HG03558 (cell line): ENCODE measurements at regions not wholly inside any gene's neighbourhood (a gene's known extent, or its start where the extent isn't known, plus 50 kb on each side); places are given as distances from the start of the nearest gene placed in this dataset.
A peak's percentile ranks its signal among the peaks of the same experiment; 100 is the strongest.
"Not testable (repeated sequence)": the region's sequence is repeated elsewhere in the genome, so short reads cannot be mapped to it uniquely, and the experiment has no call there.

Source experiments
- ATAC-seq: cut with Tn5 transposase; IDR thresholded peaks from one replicate; pipeline ENCODE4 v1.9.1; 2021; ENCODE audit warnings: moderate number of reproducible peaks; ENCODE audit not compliant: unreplicated experiment; ENCODE audit errors: extremely low read depth

GRCh38 chr2:161070693-161071479, 89.3 kb upstream of the TANK start:
- no peak for ATAC-seq

GRCh38 chr2:161072436-161072835, 87.8 kb upstream of the TANK start:
- ATAC-seq, result not testable (repeated sequence)

GRCh38 chr2:161075701-161076100, 84.5 kb upstream of the TANK start:
- no peak for ATAC-seq

DNA sequence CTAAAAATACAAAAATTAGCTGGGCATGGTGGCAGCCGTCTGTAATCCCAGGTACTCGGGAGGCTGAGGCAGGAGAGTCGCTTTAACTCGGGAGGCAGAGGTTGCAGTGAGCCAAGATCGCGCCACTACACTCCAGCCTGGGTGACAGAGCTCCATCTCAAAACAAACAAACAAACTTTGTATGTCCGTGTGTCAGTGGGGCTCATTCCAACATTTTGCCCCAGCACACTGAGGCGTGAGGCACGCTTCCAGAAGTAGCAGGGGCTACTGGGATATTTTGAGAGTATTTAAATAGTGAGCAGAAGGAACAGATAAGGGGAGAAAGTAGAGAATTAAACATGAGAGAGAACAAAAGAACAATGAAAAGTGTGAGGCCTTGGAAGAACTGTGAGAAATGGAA, 83.3 kb upstream of the TANK start:
- ATAC-seq, result no peak

GRCh38 chr2:161077367-161078210, 82.6 kb upstream of the TANK start:
- peak; percentile 76 for ATAC-seq

GRCh38 chr2:161078211-161078539, 82.1 kb upstream of the TANK start:
- ATAC-seq, result no peak

DNA sequence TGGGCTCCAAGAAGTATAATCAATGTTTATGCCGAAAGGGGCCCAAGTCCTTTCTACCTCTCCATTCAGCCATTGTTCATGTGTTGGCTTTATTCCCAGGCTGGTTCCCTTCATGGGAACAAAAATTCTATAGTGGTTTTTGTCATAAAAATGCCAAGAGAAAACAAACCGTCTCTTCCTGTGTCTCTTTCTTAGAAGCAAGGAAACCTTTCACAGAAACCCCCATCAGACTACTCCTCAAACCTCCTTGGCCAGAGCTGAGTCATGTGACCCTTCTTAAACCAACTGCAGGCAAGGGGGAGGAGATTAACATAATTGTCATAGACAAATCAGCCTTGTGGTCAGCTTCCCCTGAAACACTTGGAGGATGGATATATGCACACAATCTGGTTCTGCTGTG, 75.1 kb upstream of the TANK start:
- ATAC-seq, result no peak

DNA sequence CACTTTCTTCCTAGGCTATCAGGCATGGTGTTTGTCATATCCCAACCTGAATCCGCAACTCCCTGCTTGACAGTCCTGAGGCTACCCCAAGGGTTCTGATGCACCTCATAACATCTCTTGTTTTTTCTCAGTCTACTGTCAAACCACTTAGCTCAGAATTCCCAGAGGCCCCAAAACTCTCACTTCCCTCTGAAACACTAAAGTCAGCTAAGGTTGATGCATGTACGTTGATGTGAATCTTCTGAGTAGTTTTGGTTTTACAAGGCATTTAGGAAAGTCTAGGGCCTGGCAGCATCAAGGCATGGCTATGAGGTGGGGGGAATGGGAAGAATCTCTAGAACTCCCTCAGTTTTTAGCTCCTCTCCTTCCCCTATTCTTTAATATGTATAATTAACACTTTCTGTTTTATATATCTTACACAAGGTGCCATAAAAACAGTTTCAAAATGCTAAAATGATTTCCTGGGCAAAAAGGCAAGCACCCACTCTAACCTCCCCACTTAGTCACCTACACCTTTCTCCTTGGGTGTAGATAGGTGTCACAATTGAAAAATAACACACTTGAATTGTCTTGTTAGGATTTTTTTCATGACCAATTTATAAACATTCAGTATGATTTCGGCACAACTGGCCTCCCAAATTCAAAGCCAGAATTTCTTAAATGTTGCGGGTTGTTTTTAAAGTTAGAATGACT, 71.4 kb upstream of the TANK start:
- peak; percentile 81 for ATAC-seq

- no peak for ATAC-seq
Observed at GRCh38 chr2:161090411-161090810, 69.8 kb upstream of the TANK start.

DNA sequence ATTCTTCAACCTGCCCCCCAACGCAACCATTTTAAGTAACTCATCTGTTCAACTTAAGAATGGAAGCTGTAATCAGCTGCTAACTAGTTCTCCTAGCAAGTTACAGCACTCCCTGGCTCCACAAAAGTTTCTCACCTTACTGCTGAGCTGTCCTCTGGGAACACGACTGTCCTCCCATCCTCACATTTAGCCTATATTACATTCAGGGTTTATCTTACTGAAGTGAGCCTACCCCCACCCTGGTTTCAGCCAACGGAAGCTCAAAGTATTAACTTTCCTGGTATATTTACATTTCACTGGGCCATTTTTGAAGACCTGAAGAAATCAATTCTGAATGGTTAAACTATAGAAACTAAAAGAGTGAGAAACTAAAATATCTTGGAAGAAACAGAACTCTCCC, 64.9 kb upstream of the TANK start:
- ATAC-seq, result no peak

GRCh38 chr2:161096336-161096735, 63.9 kb upstream of the TANK start:
- no peak for ATAC-seq

DNA sequence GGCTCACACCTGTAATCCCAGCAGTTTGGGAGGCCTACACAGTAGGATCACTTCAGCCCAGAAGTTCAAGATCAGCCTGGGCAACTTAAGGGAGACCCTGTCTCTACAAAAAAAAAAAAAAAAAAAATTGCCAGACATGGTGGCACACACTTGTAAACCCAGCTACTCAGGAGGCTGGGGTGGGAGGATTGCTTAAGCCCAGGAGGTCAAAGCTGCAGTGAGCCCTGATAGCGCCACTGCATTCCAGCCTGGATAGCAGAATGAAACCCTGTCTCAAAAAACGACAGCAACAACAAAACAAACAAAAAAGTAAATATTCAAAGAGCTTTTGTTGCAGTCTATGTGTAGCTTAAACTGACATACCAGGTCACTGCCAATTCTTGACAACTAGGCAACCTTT, 63.1 kb upstream of the TANK start:
- ATAC-seq, result no peak

GRCh38 chr2:161100211-161100895, 59.9 kb upstream of the TANK start:
- no peak for ATAC-seq

DNA sequence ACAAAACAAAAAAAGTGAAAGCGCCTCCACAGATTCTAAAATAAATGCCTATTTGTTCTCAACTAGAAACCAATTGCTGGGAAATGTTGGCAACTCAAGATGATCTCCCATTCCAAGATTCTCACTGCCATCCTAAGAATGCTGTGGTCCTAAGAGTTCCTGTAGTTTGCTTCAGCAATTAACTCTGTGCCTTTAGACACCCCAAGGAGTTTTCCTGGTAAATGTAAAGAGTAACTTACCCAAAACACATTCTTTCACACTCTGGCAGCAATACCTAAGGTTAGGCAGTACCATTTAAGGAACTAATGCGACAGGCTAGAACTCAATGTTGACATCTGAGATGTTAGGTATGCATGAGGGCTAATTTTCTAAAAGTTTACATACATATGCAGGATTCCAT, 58.8 kb upstream of the TANK start:
- ATAC-seq, result no peak

DNA sequence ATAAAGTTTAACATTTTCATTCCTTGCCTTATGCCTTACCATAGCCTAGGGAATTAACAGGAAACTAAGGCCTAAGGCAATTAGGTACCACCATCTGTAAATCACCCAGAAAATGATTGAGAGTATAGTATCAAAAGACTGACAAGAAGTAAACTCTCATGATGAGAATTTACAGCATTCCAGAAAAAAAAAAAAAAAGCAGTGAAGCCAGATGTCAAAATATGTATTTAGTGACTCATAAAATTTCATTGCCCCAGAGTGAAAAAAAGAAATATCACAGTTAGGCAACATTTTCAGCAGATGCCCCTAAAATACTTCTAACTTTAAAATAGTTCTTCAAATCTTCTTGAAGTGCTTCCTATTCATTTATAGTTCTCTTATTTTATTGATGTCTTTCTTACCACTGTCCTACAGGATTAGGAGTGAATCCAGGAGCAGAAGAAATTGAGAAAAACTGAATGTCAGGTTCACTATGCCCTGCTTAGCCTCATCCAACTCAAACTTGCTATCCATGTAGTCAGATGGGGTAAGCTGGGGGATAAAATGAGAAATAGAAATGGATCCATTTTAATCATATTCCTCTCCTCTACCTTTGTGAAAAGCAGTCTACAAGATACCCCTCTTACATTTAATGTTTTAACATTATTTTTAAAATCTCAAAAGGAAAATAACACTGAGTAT, 57.3 kb upstream of the TANK start:
- no peak for ATAC-seq

DNA sequence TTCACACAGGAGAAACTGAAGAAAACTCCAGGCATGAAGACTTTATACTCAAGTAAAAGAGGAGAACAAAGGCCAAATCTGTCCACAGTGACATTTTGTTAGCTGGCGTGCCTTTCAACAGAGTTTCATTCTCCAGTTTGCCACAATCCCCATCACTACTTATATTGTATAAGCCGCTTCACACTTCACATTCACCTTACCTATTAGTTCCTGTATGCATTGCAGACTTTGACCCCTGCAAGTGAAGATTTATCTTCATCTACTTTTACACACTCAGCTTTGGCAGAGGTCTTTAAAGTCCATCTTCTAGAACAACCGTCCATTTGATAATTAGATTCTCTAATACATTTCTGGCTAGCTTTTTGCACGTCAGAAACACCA, 56.8 kb upstream of the TANK start:
- ATAC-seq, result no peak

DNA sequence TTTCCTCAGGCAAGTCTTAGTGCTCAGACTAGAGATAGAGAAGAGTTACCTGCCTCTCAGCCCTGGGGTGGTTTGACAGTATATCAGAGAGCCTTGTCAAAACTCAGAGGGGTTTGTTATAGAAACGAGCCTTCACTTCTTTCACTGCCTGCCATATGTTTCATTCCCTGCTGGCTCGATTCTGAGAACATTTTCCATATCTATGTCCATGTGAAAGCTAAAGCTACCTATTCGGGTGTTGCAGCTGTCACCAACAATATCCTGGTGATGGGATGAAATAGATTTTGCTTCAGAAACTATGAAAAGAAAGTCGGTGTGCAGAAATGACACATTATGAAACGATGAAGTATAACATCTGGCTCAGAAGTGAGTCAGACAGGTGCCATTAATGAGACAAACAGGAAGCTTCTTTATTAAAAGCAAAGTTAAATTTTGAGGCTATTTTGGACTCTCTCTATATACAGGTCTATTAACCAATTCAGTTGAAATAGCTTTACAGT, 56.1 kb upstream of the TANK start:
- peak; percentile 95 for ATAC-seq

DNA sequence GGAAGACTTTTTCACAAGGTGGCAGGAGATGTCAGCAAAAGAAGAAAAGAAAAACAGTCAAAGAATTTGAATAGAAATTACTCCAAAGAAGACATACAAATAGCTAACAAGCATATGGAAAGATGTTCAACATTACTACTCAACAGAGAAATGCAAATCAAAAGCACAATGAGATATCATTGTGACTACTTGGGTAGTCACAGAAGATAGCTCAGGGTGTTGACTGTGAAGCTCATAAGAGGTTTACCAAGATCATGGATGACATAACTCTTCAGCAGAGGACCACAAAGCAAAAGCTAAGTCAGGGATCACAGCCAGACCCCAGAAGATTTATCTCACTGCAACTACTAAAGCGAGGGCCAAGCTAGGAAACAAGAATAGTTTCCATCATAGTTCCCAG, 53.0 kb upstream of the TANK start:
- no peak for ATAC-seq
